ENCODE measurements at regions not wholly inside any gene's neighbourhood (a gene's known extent, or its start where the extent isn't known, plus 50 kb on each side); places are given as distances from the start of the nearest gene placed in this dataset.
A peak's percentile ranks its signal among the peaks of the same experiment; 100 is the strongest.
"Not testable (repeated sequence)": the region's sequence is repeated elsewhere in the genome, so short reads cannot be mapped to it uniquely, and the experiment has no call there.

DNA sequence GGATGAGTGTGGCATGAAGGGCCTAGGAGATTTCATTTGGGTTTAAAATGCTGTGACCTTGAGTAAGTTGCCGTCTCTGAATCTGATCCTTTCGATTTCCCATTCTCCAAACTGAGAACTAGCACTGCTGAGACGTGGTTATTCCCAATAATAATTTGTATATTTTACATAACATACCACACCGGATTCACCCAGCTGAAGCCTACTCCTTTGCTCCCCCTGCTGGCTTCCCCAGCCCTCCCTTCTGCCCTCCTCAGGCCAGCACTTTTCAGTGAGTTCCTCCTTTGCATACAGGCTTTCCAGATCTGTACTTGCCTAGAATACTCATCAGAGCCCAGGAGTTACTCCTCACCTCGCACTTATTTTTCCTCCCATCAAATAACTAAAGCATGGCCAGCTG, 255.1 kb downstream of the OR4F29 start:
- DNase-seq (ENCODE audit: low read depth, low spot score); H3K4me3 ChIP-seq (ENCODE audit: low read depth, low read length); in situ Hi-C loops (cut with HindIII; ENCODE audit: low sequenced_read_pairs): not testable (repeated sequence)

DNA sequence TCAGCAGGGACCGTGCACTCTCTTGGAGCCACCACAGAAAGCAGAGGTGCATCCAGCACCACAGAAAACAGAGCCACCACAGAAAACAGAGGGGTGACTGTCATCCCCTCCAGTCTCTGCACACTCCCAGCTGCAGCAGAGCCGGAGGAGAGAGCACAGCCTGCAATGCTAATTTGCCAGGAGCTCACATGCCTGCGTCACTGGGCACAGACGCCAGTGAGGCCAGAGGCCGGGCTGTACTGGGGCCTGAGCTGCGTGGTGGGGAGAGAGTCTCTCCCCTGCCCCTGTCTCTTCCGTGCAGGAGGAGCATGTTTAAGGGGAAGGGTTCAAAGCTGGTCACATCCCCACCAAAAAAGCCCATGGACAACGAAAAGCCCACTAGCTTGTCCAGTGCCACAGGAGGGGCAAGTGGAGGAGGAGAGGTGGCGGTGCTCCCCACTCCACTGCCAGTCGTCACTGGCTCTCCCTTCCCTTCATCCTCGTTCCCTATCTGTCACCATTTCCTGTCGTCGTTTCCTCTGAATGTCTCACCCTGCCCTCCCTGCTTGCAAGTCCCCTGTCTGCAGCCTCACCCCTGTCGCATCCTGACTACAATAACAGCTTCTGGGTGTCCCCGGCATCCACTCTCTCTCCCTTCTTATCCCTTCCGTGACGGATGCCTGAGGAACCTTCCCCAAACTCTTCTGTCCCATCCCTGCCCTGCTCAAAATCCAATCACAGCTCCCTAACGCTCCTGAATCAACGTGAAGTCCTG, 260.0 kb downstream of the OR4F29 start:
- H3K4me3 ChIP-seq (ENCODE audit: low read depth, low read length); in situ Hi-C loops (cut with HindIII; ENCODE audit: low sequenced_read_pairs); DNase-seq (ENCODE audit: low read depth, low spot score): not testable (repeated sequence)

DNA sequence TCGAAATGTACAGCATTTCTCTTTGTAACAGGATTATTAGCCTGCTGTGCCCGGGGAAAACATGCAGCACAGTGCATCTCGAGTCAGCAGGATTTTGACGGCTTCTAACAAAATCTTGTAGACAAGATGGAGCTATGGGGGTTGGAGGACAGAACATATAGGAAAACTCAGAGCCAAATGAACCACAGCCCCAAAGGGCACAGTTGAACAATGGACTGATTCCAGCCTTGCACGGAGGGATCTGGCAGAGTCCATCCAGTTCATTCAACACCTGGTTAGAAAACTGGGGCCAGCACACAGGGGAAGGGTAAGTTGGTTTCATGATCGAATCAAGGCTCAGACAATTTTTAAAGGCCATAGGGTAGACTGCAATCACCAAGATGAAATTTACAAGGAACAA, 260.8 kb downstream of the OR4F29 start:
- H3K4me3 ChIP-seq (ENCODE audit: low read depth, low read length); in situ Hi-C loops (cut with HindIII; ENCODE audit: low sequenced_read_pairs); DNase-seq (ENCODE audit: low read depth, low spot score): not testable (repeated sequence)

DNA sequence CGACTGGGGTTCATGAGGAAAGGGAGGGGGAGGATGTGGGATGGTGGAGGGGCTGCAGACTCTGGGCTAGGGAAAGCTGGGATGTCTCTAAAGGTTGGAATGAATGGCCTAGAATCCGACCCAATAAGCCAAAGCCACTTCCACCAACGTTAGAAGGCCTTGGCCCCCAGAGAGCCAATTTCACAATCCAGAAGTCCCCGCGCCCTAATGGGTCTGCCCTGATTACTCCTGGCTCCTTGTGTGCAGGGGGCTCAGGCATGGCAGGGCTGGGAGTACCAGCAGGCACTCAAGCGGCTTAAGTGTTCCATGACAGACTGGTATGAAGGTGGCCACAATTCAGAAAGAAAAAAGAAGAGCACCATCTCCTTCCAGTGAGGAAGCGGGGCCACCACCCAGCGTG, 261.6 kb downstream of the OR4F29 start:
- DNase-seq (ENCODE audit: low read depth, low spot score); in situ Hi-C loops (cut with HindIII; ENCODE audit: low sequenced_read_pairs); H3K4me3 ChIP-seq (ENCODE audit: low read depth, low read length): not testable (repeated sequence)

DNA sequence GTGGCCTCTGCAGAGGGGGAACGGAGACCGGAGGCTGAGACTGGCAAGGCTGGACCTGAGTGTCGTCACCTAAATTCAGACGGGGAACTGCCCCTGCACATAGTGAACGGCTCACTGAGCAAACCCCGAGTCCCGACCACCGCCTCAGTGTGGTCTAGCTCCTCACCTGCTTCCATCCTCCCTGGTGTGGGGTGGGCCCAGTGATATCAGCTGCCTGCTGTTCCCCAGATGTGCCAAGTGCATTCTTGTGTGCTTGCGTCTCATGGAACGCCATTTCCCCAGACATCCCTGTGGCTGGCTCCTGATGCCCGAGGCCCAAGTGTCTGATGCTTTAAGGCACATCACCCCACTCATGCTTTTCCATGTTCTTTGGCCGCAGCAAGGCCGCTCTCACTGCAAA, 262.2 kb downstream of the OR4F29 start:
- DNase-seq (ENCODE audit: low read depth, low spot score); H3K4me3 ChIP-seq (ENCODE audit: low read depth, low read length); in situ Hi-C loops (cut with HindIII; ENCODE audit: low sequenced_read_pairs): not testable (repeated sequence)

DNA sequence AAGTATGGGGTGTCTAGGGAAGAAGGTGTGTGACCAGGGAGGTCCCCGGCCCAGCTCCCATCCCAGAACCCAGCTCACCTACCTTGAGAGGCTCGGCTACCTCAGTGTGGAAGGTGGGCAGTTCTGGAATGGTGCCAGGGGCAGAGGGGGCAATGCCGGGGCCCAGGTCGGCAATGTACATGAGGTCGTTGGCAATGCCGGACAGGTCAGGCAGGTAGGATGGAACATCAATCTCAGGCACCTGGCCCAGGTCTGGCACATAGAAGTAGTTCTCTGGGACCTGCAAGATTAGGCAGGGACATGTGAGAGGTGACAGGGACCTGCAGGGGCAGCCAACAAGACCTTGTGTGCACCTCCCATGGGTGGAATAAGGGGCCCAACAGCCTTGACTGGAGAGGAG, 264.2 kb downstream of the OR4F29 start:
- in situ Hi-C loops (cut with HindIII; ENCODE audit: low sequenced_read_pairs); DNase-seq (ENCODE audit: low read depth, low spot score); H3K4me3 ChIP-seq (ENCODE audit: low read depth, low read length): not testable (repeated sequence)

DNA sequence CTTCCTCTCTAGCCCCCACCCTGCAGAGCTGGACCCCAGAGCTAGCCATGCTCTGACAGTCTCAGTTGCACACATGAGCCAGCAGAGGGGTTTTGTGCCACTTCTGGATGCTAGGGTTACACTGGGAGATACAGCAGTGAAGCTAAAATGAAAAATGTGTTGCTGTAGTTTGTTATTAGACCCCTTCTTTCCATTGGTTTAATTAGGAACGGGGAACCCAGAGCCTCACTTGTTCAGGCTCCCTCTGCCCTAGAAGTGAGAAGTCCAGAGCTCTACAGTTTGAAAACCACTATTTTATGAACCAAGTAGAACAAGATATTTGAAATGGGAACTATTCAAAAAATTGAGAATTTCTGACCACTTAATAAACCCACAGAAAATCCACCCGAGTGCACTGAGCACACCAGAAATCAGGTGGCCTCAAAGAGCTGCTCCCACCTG, 264.8 kb downstream of the OR4F29 start:
- DNase-seq (ENCODE audit: low read depth, low spot score); in situ Hi-C loops (cut with HindIII; ENCODE audit: low sequenced_read_pairs); H3K4me3 ChIP-seq (ENCODE audit: low read depth, low read length): not testable (repeated sequence)

DNA sequence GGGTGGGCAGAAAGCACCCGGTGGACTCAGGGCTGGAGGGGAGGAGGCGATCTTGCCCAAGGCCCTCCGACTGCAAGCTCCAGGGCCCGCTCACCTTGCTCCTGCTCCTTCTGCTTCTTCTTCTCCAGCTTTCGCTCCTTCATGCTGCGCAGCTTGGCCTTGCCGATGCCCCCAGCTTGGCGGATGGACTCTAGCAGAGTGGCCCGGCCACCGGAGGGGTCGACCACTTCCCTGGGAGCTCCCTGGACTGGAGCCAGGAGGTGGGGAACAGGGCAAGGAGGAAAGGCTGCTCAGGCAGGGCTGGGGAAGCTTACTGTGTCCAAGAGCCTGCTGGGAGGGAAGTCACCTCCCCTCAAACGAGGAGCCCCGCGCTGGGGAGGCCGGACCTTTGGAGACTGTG, 265.3 kb downstream of the OR4F29 start:
- in situ Hi-C loops (cut with HindIII; ENCODE audit: low sequenced_read_pairs); DNase-seq (ENCODE audit: low read depth, low spot score); H3K4me3 ChIP-seq (ENCODE audit: low read depth, low read length): not testable (repeated sequence)

DNA sequence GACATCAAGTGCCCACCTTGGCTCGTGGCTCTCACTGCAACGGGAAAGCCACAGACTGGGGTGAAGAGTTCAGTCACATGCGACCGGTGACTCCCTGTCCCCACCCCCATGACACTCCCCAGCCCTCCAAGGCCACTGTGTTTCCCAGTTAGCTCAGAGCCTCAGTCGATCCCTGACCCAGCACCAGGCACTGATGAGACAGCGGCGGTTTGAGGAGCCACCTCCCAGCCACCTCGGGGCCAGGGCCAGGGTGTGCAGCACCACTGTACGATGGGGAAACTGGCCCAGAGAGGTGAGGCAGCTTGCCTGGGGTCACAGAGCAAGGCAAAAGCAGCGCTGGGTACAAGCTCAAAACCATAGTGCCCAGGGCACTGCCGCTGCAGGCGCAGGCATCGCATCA, 266.0 kb downstream of the OR4F29 start:
- not testable (repeated sequence) for DNase-seq (ENCODE audit: low read depth, low spot score)

DNA sequence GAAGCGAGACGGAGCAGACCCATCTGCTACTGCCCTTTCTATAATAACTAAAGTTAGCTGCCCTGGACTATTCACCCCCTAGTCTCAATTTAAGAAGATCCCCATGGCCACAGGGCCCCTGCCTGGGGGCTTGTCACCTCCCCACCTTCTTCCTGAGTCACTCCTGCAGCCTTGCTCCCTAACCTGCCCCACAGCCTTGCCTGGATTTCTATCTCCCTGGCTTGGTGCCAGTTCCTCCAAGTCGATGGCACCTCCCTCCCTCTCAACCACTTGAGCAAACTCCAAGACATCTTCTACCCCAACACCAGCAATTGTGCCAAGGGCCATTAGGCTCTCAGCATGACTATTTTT, 267.2 kb downstream of the OR4F29 start:
- in situ Hi-C loops (cut with HindIII; ENCODE audit: low sequenced_read_pairs); H3K4me3 ChIP-seq (ENCODE audit: low read depth, low read length); DNase-seq (ENCODE audit: low read depth, low spot score): not testable (repeated sequence)

More for the DNA sequence above, 266.0 kb downstream of the OR4F29 start:
- H3K4me3 ChIP-seq (ENCODE audit: low read depth, low read length); in situ Hi-C loops (cut with HindIII; ENCODE audit: low sequenced_read_pairs): not testable (repeated sequence)

DNA sequence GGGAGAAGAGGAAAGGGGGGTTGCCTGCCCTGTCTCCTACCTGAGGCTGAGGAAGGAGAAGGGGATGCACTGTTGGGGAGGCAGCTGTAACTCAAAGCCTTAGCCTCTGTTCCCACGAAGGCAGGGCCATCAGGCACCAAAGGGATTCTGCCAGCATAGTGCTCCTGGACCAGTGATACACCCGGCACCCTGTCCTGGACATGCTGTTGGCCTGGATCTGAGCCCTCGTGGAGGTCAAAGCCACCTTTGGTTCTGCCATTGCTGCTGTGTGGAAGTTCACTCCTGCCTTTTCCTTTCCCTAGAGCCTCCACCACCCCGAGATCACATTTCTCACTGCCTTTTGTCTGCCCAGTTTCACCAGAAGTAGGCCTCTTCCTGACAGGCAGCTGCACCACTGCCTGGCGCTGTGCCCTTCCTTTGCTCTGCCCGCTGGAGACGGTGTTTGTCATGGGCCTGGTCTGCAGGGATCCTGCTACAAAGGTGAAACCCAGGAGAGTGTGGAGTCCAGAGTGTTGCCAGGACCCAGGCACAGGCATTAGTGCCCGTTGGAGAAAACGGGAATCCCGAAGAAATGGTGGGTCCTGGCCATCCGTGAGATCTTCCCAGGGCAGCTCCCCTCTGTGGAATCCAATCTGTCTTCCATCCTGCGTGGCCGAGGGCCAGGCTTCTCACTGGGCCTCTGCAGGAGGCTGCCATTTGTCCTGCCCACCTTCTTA, 267.7 kb downstream of the OR4F29 start:
- in situ Hi-C loops (cut with HindIII; ENCODE audit: low sequenced_read_pairs); DNase-seq (ENCODE audit: low read depth, low spot score): not testable (repeated sequence)

DNA sequence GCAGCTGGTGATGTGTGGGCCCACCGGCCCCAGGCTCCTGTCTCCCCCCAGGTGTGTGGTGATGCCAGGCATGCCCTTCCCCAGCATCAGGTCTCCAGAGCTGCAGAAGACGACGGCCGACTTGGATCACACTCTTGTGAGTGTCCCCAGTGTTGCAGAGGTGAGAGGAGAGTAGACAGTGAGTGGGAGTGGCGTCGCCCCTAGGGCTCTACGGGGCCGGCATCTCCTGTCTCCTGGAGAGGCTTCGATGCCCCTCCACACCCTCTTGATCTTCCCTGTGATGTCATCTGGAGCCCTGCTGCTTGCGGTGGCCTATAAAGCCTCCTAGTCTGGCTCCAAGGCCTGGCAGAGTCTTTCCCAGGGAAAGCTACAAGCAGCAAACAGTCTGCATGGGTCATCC, 268.4 kb downstream of the OR4F29 start:
- DNase-seq (ENCODE audit: low read depth, low spot score); H3K4me3 ChIP-seq (ENCODE audit: low read depth, low read length); in situ Hi-C loops (cut with HindIII; ENCODE audit: low sequenced_read_pairs): not testable (repeated sequence)

More for the DNA sequence above, 267.7 kb downstream of the OR4F29 start:
- H3K4me3 ChIP-seq (ENCODE audit: low read depth, low read length), result not testable (repeated sequence)

DNA sequence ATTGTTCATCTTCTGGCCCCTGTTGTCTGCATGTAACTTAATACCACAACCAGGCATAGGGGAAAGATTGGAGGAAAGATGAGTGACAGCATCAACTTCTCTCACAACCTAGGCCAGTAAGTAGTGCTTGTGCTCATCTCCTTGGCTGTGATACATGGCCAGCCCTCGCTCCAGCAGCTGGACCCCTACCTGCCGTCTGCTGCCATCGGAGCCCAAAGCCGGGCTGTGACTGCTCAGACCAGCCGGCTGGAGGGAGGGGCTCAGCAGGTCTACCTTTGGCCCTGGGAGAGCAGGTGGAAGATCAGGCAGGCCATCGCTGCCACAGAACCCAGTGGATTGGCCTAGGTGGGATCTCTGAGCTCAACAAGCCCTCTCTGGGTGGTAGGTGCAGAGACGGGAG, 268.8 kb downstream of the OR4F29 start:
- in situ Hi-C loops (cut with HindIII; ENCODE audit: low sequenced_read_pairs); DNase-seq (ENCODE audit: low read depth, low spot score): not testable (repeated sequence)

DNA sequence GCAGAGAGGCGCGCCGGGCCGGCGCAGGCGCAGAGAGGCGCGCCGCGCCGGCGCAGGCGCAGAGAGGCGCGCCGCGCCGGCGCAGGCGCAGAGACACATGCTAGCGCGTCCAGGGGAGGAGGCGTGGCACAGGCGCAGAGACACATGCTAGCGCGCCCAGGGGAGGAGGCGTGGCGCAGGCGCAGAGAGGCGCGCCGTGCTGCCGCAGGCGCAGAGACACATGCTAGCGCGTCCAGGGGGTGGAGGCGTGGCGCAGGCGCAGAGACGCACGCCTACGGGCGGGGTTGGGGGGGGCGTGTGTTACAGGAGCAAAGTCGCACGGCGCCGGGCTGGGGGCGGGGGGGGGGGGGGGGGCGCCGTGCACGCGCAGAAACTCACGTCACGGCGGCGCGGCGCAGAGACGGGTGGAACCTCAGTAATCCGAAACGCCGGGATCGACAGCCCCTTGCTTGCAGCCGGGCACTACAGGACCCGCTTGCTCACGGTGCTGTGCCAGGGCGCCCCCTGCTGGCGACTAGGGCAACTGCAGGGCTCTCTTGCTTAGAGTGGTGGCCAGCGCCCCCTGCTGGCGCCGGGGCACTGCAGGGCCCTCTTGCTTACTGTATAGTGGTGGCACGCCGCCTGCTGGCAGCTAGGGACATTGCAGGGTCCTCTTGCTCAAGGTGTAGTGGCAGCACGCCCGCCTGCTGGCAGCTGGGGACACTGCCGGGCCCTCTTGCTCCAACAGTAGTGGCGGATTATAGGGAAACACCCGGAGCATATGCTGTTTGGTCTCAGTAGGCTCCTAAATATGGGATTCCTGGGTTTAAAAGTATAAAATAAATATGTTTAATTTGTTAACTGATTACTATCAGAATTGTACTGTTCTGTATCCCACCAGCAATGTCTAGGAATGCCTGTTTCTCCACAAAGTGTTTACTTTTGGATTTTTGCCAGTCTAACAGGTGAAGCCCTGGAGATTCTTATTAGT, 269.9 kb downstream of the OR4F29 start:
- in situ Hi-C loops (cut with HindIII; ENCODE audit: low sequenced_read_pairs); H3K4me3 ChIP-seq (ENCODE audit: low read depth, low read length): not testable (repeated sequence)
- DNase-seq (ENCODE audit: low read depth, low spot score), result peak; percentile 62

More for the DNA sequence above, 268.8 kb downstream of the OR4F29 start:
- not testable (repeated sequence) for H3K4me3 ChIP-seq (ENCODE audit: low read depth, low read length)

DNA sequence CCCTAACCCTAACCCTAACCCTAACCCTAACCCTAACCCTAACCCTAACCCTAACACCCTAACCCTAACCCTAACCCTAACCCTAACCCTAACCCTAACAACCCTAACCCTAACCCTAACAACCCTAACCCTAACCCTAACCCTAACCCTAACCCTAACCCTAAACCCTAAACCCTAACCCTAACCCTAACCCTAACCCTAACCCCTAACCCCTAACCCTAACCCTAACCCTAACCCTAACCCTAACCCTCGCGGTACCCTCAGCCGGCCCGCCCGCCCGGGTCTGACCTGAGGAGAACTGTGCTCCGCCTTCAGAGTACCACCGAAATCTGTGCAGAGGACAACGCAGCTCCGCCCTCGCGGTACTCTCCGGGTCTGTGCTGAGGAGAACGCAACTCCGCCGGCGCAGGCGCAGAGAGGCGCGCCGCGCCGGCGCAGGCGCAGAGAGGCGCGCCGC, 270.7 kb downstream of the OR4F29 start:
- in situ Hi-C loops (cut with HindIII; ENCODE audit: low sequenced_read_pairs); H3K4me3 ChIP-seq (ENCODE audit: low read depth, low read length); DNase-seq (ENCODE audit: low read depth, low spot score): not testable (repeated sequence)

DNA sequence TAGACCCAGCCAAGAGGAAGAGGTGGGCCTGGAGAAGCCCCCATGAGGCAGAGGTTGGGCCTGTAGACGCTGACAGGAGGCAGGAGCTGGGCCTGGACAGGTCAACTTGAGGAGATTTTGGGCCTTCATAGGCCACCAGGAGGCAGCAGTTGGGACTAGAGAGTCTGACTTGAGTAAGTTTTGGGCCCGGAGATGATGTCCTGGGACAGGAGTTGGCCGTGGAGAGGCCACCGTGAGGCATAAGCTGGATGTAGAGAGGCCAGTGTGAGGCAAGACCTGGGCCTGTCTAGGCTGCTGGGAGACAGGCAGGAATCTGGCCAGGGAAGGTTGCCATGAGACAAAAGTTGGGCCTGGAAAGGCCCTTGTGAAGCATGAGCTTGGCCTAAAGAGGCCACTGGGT, 312.6 kb downstream of the OR4F29 start:
- DNase-seq (ENCODE audit: low read depth, low spot score); in situ Hi-C loops (cut with HindIII; ENCODE audit: low sequenced_read_pairs); H3K4me3 ChIP-seq (ENCODE audit: low read depth, low read length): not testable (repeated sequence)

DNA sequence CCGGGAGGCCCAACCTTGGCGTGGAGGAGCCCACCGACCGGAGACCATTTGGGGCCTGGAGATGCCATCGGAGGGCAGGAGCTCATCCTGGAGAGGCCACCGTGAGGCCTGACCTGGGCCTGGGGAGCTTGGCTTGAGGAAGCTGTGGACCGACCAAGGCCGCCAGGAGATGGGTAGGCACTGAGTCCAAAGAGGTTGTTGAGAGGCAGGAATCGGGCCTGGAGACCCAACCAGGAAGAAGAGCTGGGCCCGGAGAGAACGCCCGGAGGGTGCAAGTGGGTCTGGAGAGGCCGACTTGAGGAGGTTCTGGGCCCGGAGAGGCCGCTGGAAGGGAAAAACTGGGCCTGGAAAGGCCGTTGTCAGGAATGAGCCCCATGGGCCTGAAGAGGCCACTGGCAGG, 313.8 kb downstream of the OR4F29 start:
- DNase-seq (ENCODE audit: low read depth, low spot score); H3K4me3 ChIP-seq (ENCODE audit: low read depth, low read length); in situ Hi-C loops (cut with HindIII; ENCODE audit: low sequenced_read_pairs): not testable (repeated sequence)
